Astrocyte of the spinal cord (primary cell): ENCODE measurements at regions not wholly inside any gene's neighbourhood (a gene's known extent, or its start where the extent isn't known, plus 50 kb on each side); places are given as distances from the start of the nearest gene placed in this dataset.
A peak's percentile ranks its signal among the peaks of the same experiment; 100 is the strongest.

ENCODE experiments used
- DNase-seq: peaks from one replicate; pipeline ENCODE4 v3.0.0; 2011; ENCODE audit warnings: low read depth, low spot score
- H3K4me3 ChIP-seq: 2 replicates; pipeline ENCODE4 v1.5.1; 2011; ENCODE audit warnings: low read depth, mild to moderate bottlenecking, low read length, moderate library complexity
- CTCF ChIP-seq: IDR thresholded peaks from 2 replicates; pipeline ENCODE4 v1.5.1; 2012; ENCODE audit warnings: low read depth, mild to moderate bottlenecking, low read length, inconsistent platforms
- in situ Hi-C: cut with HindIII; loops from 2 replicates; pipeline ENCODE4 v1.10.0; 2017; ENCODE audit warnings: low sequenced_read_pairs

GRCh38 chr12:90757957-90758356 is 197.0 kb downstream of the CCER1 start:
- TF ChIP-seq CTCF = no peak
- no peak overlapping the region for H3K4me3 ChIP-seq
- in situ Hi-C loops = no loop called here
- DNase-seq = no peak

- no peak for DNase-seq
- H3K4me3 ChIP-seq = no peak overlapping the region
- TF ChIP-seq CTCF = no peak
- in situ Hi-C loops = no loop called here
These were observed 209.8 kb downstream of the CCER1 start for GRCh38 chr12:90745211-90745610.

GRCh38 chr12:90741611-90742010 is 213.4 kb downstream of the CCER1 start:
- TF ChIP-seq CTCF = no peak
- DNase-seq = no peak
- in situ Hi-C loops = no loop called here
- H3K4me3 ChIP-seq = no peak overlapping the region

GRCh38 chr12:90729736-90730135 is 225.2 kb downstream of the CCER1 start:
- in situ Hi-C loops = no loop called here
- no peak overlapping the region for H3K4me3 ChIP-seq
- TF ChIP-seq CTCF = no peak
- peak; percentile 46 for DNase-seq

GRCh38 chr12:90712671-90713070 is 242.3 kb downstream of the CCER1 start:
- H3K4me3 ChIP-seq = no peak overlapping the region
- TF ChIP-seq CTCF = no peak
- DNase-seq = peak; percentile 1
- in situ Hi-C loops = no loop called here

GRCh38 chr12:90710711-90711110 is 244.3 kb downstream of the CCER1 start:
- H3K4me3 ChIP-seq = no peak overlapping the region
- DNase-seq = no peak
- in situ Hi-C loops = no loop called here
- no peak for TF ChIP-seq CTCF

GRCh38 chr12:90706036-90706435 is 248.9 kb downstream of the CCER1 start:
- DNase-seq = no peak
- in situ Hi-C loops = no loop called here
- no peak overlapping the region for H3K4me3 ChIP-seq
- no peak for TF ChIP-seq CTCF
